Spleen (tissue), 11 donors: ENCODE measurements at regions not wholly inside any gene's neighbourhood (a gene's known extent, or its start where the extent isn't known, plus 50 kb on each side); places are given as distances from the start of the nearest gene placed in this dataset.

Experiments
- DNase-seq: peaks from one replicate; pipeline ENCODE4 v3.0.0-alpha.2; 2020
- H3K27ac ChIP-seq, 8 donors: fragments of 200-600 bp; sonication (generic) in 7 of 8; 1 replicate in 4 of 8; 2 replicates in 4 of 8; pipeline versions ENCODE4 v1.5.0 to v1.8.0; 2016 to 2021; ENCODE audit warnings: inconsistent platforms in 4 of 8, mild to moderate bottlenecking in 4 of 8, moderate library complexity in 1 of 8
- H3K27me3 ChIP-seq, 7 donors: fragments of 200-600 bp; sonication (generic) in 6 of 7; replicated peaks in 1 of 7; 1 replicate in 4 of 7; 2 replicates in 3 of 7; pipeline versions ENCODE4 v1.5.0 to v1.8.0; 2016 to 2021; ENCODE audit warnings: inconsistent platforms in 3 of 7, mild to moderate bottlenecking in 1 of 7
- H3K36me3 ChIP-seq, 6 donors: fragments of 200-600 bp; sonication (generic) in 5 of 6; 1 replicate in 4 of 6; 2 replicates in 2 of 6; pipeline versions ENCODE4 v1.5.0 to v1.8.0; 2016 to 2021; ENCODE audit warnings: inconsistent platforms in 2 of 6
- H3K4me1 ChIP-seq, 6 donors: fragments of 200-600 bp; sonication (generic) in 5 of 6; 1 replicate in 3 of 6; 2 replicates in 3 of 6; pipeline versions ENCODE4 v1.5.0 to v1.8.0; 2016 to 2021; ENCODE audit warnings: inconsistent platforms in 3 of 6
- H3K4me3 ChIP-seq, 8 donors: fragments of 200-600 bp; sonication (generic) in 7 of 8; 1 replicate in 4 of 8; 2 replicates in 4 of 8; pipeline versions ENCODE4 v1.5.0 to v1.8.0; 2016 to 2021; ENCODE audit warnings: inconsistent platforms in 4 of 8, mild to moderate bottlenecking in 4 of 8, moderate library complexity in 2 of 8
- H3K9me3 ChIP-seq, 8 donors: fragments of 200-600 bp; sonication (generic) in 7 of 8; 1 replicate in 4 of 8; 2 replicates in 4 of 8; pipeline versions ENCODE4 v1.5.0 to v1.8.0; 2016 to 2021; ENCODE audit warnings: inconsistent platforms in 4 of 8
- POLR2A ChIP-seq, 3 donors: fragments of 450-650 bp; IDR thresholded peaks; one replicate each; pipeline ENCODE4 v1.5.1; 2017; ENCODE audit warnings: antibody characterized with exemption in 3 of 3, mild to moderate bottlenecking in 1 of 3
- POLR2AphosphoS5 ChIP-seq, 3 donors: sonication (generic); formaldehyde crosslinking; IDR thresholded peaks; one replicate each; pipeline ENCODE4 v1.5.1; 2017; ENCODE audit warnings: antibody characterized with exemption in 3 of 3
- WGBS, 5 donors: extraction: QIAGEN DNeasy Blood & Tissue Kit in 3 of 5; methylation state at CpG; one replicate each; pipeline versions ENCODE4 v1.1.5 to v1.1.7; 2013 to 2018; 5-methylcytosine and 5-hydroxymethylcytosine counted together
- intact Hi-C: fragments of 100-400 bp; cut with DNase I; formaldehyde crosslinking; loops from one replicate; pipeline ENCODE4 v1.15.0; 2023; ENCODE audit warnings: low total_unique reads
- TF ChIP-seq, protein P1 (sequence below), 11 experiments: fragments of 200-600 bp in 7 of 11; fragments of 450-650 bp in 4 of 11; sonication (generic) in 4 of 11; IDR thresholded peaks in 8 of 11; conservative IDR thresholded peaks in 3 of 11; 1 replicate in 7 of 11; 2 replicates in 4 of 11; pipeline versions ENCODE4 v1.4.0 to v1.8.0; 2016 to 2021; ENCODE audit warnings: antibody characterized with exemption in 11 of 11, inconsistent platforms in 4 of 11, mild to moderate bottlenecking in 1 of 11
- donor health status: healthy with polysubstance abuse.
- donor health status: DM: no; HTN: no; CAD: no; lungs with moderate emphysema.
- donor health status: DM: no; HTN: no; CAD: no.
- donor health status: Bipolar disorder and iron deficiency.
- donor health status: healthy.
- donor health status: DM: no; HTN: no; CAD: no.
- donor health status: DM: yes; HTN: yes; CAD: no.

DNA sequence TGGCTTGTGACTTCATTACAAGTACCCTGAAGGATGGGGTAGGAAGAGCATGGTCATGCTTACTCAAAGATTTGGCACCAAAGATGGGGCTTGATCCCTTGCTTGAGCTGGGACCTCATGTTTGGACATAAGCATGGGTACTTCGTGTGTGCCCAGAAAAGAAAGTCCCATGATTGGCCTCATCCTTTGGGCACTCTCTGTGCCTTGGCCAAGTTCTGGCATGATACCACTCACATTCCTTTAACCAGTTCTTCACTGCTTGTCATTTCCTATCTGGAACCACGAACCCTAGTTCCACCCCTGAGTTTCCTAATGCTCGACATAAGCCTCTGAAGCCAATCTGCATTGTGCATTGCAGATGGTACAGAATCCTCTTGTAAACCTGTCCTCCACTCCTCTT, 107.0 kb downstream of the NAV1 start:
- no peak for DNase-seq
- H3K27me3 ChIP-seq, result peaks cover 0 to 45% (median 23%) of the 10 kb centered on the region in 7 donors
- H3K9me3 ChIP-seq, result no peaks in the 10 kb centered on the region
- 52 to 58% (median 55%) methylated on average over 3 of the region's 3 CpGs for WGBS, 5 donors
- no peak overlapping the region for H3K27ac ChIP-seq
- H3K4me1 ChIP-seq, result peaks cover 0 to 36% (median 22%) of the 10 kb centered on the region in 6 donors
- TF ChIP-seq, protein P1, sequence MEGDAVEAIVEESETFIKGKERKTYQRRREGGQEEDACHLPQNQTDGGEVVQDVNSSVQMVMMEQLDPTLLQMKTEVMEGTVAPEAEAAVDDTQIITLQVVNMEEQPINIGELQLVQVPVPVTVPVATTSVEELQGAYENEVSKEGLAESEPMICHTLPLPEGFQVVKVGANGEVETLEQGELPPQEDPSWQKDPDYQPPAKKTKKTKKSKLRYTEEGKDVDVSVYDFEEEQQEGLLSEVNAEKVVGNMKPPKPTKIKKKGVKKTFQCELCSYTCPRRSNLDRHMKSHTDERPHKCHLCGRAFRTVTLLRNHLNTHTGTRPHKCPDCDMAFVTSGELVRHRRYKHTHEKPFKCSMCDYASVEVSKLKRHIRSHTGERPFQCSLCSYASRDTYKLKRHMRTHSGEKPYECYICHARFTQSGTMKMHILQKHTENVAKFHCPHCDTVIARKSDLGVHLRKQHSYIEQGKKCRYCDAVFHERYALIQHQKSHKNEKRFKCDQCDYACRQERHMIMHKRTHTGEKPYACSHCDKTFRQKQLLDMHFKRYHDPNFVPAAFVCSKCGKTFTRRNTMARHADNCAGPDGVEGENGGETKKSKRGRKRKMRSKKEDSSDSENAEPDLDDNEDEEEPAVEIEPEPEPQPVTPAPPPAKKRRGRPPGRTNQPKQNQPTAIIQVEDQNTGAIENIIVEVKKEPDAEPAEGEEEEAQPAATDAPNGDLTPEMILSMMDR (IDR thresholded peaks at IDR 0.05 in 8 of 11, conservative IDR thresholded peaks at IDR 0.05 in 3 of 11), result no peak
- TF ChIP-seq POLR2AphosphoS5 (IDR thresholded peaks at IDR 0.05), result no peak
- no peak for TF ChIP-seq POLR2A (IDR thresholded peaks at IDR 0.05)
- intact Hi-C loops, result no loop called here
- no peak overlapping the region for H3K4me3 ChIP-seq
- H3K36me3 ChIP-seq, result no peaks in the 10 kb centered on the region

DNA sequence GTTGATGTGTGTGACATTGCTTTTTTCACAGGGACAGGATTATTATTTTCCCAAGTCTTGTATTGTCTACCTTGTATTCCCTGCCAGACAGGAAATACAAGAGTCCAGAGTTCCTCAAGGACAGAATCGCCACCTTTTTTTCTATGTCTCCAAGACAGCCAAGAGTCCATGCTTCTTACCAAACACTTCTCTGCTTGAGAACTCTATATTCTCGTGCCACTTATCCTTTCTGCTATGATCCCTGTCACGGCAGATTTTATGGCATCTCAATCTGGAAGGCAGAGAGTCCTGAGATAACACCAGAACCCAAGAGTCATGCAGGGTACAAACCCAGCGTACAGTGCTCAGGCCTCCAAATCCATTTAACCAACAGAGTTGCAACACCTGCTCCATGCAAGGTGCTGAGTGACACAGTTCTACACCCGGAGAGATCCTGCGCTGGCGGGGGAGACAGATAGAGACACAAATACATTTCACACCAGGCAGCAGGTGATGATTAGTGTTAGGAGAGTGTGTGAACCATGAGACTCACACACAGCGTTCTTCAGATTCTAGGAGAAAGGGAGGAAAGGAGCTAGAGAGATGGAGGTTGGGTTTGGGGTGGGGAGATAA, 107.6 kb downstream of the NAV1 start:
- TF ChIP-seq POLR2A (IDR thresholded peaks at IDR 0.05) (no peak), POLR2AphosphoS5 (IDR thresholded peaks at IDR 0.05) (no peak)
- TF ChIP-seq, protein P1 (IDR thresholded peaks at IDR 0.05 in 8 of 11, conservative IDR thresholded peaks at IDR 0.05 in 3 of 11), result no peak
- no peak overlapping the region for H3K4me3 ChIP-seq
- no peak for DNase-seq
- intact Hi-C loops, result no loop called here
- H3K36me3 ChIP-seq, result no peaks in the 10 kb centered on the region
- H3K27me3 ChIP-seq, result peaks cover 0 to 50% (median 23%) of the 10 kb centered on the region in 7 donors
- H3K9me3 ChIP-seq, result no peaks in the 10 kb centered on the region
- 87 to 91% (median 90%) methylated on average over 8 of the region's 8 CpGs for WGBS, 5 donors
- H3K27ac ChIP-seq, result no peak overlapping the region
- H3K4me1 ChIP-seq, result peaks cover 0 to 36% (median 22%) of the 10 kb centered on the region in 6 donors

DNA sequence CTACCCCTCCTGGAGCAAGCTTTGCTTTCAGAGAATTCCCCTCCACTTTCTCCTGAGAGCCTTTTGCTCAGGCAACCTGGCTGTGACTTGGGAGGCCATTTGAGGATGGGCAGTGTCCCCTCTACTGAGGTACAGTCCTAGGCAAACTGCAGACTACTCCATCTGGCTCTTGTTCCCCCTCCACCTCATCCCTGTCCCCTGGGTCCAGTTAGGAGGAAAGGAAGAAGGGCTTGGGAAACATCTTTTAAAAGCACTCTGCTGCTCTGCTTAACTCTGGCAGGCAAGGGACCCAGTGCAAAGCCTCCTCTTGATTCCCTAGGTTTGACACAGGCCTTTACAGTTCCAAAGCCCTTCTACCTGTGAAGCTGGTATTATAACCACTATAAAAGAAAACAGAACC, 108.2 kb downstream of the NAV1 start:
- intact Hi-C loops, result no loop called here
- no peak for TF ChIP-seq POLR2A (IDR thresholded peaks at IDR 0.05)
- TF ChIP-seq, protein P1 (IDR thresholded peaks at IDR 0.05 in 8 of 11, conservative IDR thresholded peaks at IDR 0.05 in 3 of 11), result no peak
- TF ChIP-seq POLR2AphosphoS5 (IDR thresholded peaks at IDR 0.05), result no peak
- Histone ChIP-seq H3K4me1 (peaks cover 0 to 36% (median 22%) of the 10 kb centered on the region in 6 donors), H3K9me3 (no peaks in the 10 kb centered on the region), H3K4me3 (no peak overlapping the region), H3K27ac (no peak overlapping the region), H3K36me3 (no peaks in the 10 kb centered on the region), H3K27me3 (peaks cover 0 to 52% (median 23%) of the 10 kb centered on the region in 7 donors)
- no peak for DNase-seq

DNA sequence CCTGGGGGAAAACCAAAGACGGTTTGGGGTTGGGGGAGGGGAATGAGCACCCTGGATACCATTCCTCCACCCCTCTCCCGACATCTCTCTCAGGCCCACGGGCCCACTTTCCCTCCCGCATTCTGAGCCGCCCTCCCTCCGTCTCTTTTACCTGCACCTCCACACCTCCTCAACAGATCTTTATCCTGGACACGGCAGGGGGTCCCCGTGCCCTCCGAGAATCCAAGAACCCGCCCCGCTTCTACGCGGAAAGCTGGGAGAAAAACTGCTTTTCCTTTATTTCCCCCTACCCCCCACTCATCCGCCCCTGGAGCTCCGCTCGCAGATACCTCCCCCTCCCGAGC, 108.8 kb downstream of the NAV1 start:
- Histone ChIP-seq H3K4me3 (peak overlapping the region in 5 of 8 donors; percentile 26 to 66 (median 39)), H3K36me3 (no peaks in the 10 kb centered on the region), H3K9me3 (no peaks in the 10 kb centered on the region), H3K27me3 (peaks cover 0 to 52% (median 23%) of the 10 kb centered on the region in 7 donors), H3K4me1 (peaks cover 0 to 36% (median 22%) of the 10 kb centered on the region in 6 donors), H3K27ac (no peak overlapping the region)
- DNase-seq, result no peak
- 40 to 55% (median 45%) methylated on average over 17 of the region's 17 CpGs for WGBS, 5 donors
- TF ChIP-seq POLR2A (IDR thresholded peaks at IDR 0.05) (no peak), POLR2AphosphoS5 (IDR thresholded peaks at IDR 0.05) (no peak)
- TF ChIP-seq, protein P1 (IDR thresholded peaks at IDR 0.05 in 8 of 11, conservative IDR thresholded peaks at IDR 0.05 in 3 of 11), result no peak
- intact Hi-C loops, result no loop called here
